ENCODE measurements at regions not wholly inside any gene's neighbourhood (a gene's known extent, or its start where the extent isn't known, plus 50 kb on each side); places are given as distances from the start of the nearest gene placed in this dataset.

DNA sequence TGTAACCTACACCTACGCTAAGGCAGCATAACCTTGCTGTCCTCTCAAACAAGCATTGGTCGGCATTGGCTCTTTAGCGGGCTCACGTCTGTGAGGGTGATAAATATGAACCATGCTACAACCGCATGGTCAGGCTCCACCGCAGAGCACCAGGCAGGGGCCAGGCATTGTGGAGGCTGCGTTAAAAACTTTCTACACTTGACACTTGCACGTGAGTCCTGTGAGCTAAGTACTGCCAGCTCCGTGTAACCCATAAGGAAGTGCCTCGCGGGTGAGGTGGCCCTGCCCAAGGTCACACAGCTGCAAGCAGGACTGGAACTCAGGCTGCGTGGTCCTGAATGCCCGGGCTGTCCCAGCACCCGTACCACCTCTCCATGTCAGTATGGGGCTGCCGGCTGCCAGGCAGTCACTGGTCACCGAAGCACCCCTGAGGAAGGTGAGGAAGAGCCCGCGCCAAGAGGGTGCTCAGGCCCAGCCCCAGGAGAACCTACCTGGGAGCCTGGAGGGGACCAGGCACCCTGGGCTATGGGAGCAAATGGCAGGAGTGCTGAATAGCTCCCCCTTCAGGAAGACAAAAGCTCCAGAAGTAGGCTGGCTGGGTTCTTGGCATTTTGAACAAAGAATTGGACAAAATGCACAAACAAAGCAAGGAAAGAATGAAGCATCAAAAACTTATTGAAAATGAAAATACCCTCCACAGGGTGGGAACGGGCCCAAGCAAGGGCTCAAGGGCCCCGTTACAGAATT is 271.1 kb upstream of the RAB6C start:
- no peak overlapping the region for H3K4me2 ChIP-seq (ENCODE audit: insufficient read depth, low read length)
- 5% methylated on average over 14 of the region's 20 CpGs for WGBS (ENCODE audit: insufficient coverage, low coverage, missing lambda C conversion rate)
- H3K9me3 ChIP-seq (replicated peaks; ENCODE audit: control insufficient read depth, insufficient read depth, low read depth, low read length) = no peaks in the 10 kb centered on the region
- no TSS peak for BruUV-seq (replicated peaks)
- H3K4me1 ChIP-seq (replicated peaks in 1 of 2; ENCODE audit: control insufficient read depth in 2 of 2, insufficient read depth in 2 of 2, low read length in 2 of 2) = no peaks in the 10 kb centered on the region
- H3K9me1 ChIP-seq (ENCODE audit: control insufficient read depth, insufficient read depth, low read length) = no peaks in the 10 kb centered on the region
- no peak overlapping the region for H3K27ac ChIP-seq (ENCODE audit: extremely low read depth, low read depth, low read length)
- H3K36me3 ChIP-seq (ENCODE audit: control insufficient read depth, insufficient read depth, low read length) = no peaks in the 10 kb centered on the region
- H2AFZ ChIP-seq (ENCODE audit: low read depth, low read length) = no peak overlapping the region
- ChIA-PET CTCF (ENCODE audit: low intra/inter-chr PET ratio) (no interaction called here), POLR2A (interaction anchor here (0.9 kb wide), 1 partner anchor 10 kb away, joined by 3 read pairs; no protein-coding TSS in a partner anchor)
- no peak for TF ChIP-seq BMI1 (IDR thresholded peaks at IDR 0.05; ENCODE audit: low read length)
- TF ChIP-seq, protein P1, sequence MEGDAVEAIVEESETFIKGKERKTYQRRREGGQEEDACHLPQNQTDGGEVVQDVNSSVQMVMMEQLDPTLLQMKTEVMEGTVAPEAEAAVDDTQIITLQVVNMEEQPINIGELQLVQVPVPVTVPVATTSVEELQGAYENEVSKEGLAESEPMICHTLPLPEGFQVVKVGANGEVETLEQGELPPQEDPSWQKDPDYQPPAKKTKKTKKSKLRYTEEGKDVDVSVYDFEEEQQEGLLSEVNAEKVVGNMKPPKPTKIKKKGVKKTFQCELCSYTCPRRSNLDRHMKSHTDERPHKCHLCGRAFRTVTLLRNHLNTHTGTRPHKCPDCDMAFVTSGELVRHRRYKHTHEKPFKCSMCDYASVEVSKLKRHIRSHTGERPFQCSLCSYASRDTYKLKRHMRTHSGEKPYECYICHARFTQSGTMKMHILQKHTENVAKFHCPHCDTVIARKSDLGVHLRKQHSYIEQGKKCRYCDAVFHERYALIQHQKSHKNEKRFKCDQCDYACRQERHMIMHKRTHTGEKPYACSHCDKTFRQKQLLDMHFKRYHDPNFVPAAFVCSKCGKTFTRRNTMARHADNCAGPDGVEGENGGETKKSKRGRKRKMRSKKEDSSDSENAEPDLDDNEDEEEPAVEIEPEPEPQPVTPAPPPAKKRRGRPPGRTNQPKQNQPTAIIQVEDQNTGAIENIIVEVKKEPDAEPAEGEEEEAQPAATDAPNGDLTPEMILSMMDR (IDR thresholded peaks at IDR 0.05 in 2 of 3, conservative IDR thresholded peaks at IDR 0.05 in 1 of 3; ENCODE audit: insufficient read depth in 2 of 3, low read depth in 1 of 3, low read length in 3 of 3) = peak; percentile 36 to 51 (median 44); a peak in 5 of 6 replicates
- DNase-seq (ENCODE audit: extremely low read depth in 1 of 4, low spot score in 3 of 4) (peak; percentile 15 to 25 (median 22)), ATAC-seq (peak; percentile 80), FAIRE-seq (peak; percentile 23)
- intact Hi-C loops (cut with micrococcal nuclease) = no loop called here
- H3K79me2 ChIP-seq (ENCODE audit: control insufficient read depth, insufficient read depth, low read length) = no peaks in the 10 kb centered on the region
- no peaks in the 10 kb centered on the region for H4K20me1 ChIP-seq (replicated peaks; ENCODE audit: control insufficient read depth, insufficient read depth, low read length)
- H3K27me3 ChIP-seq (ENCODE audit: control insufficient read depth in 2 of 2, insufficient read depth in 2 of 2, low read length in 2 of 2) = peaks cover 0 to 17% of the 10 kb centered on the region in 2 experiments; a peak in 3 of 5 replicates
- in situ Hi-C loops (cut with MboI) = no loop called here
- no peak overlapping the region for H3K9ac ChIP-seq (ENCODE audit: insufficient read depth in 1 of 2, low read depth in 2 of 2, low read length in 2 of 2)
- no peak overlapping the region for H3K4me3 ChIP-seq
